NCI-H2081 treated with DMSO at 0.1 percent for 48 hours (cell line): ENCODE measurements at regions not wholly inside any gene's neighbourhood (a gene's known extent, or its start where the extent isn't known, plus 50 kb on each side); places are given as distances from the start of the nearest gene placed in this dataset.

Source experiments
- DNase-seq: peaks from one replicate; lab custom pipeline; 2025; lab: John Stamatoyannopoulos, UW

- no peak for DNase-seq
These were observed 1129.9 kb downstream of the BRD1 start for GRCh38 chr22:48697694-48698276.

- DNase-seq: no peak
These were observed 1130.5 kb downstream of the BRD1 start for GRCh38 chr22:48697223-48697622.

- no peak for DNase-seq
These were observed 1131.3 kb downstream of the BRD1 start for GRCh38 chr22:48696371-48696770.

GRCh38 chr22:48695731-48696305 lies 1131.9 kb downstream of the BRD1 start:
- DNase-seq: no peak

GRCh38 chr22:48695251-48695650 lies 1132.4 kb downstream of the BRD1 start:
- no peak for DNase-seq

- no peak for DNase-seq
These were observed 1133.3 kb downstream of the BRD1 start for GRCh38 chr22:48694296-48694883.

- no peak for DNase-seq
These were observed 1134.1 kb downstream of the BRD1 start for GRCh38 chr22:48693377-48694135.

GRCh38 chr22:48692734-48693376 lies 1134.8 kb downstream of the BRD1 start:
- no peak for DNase-seq

GRCh38 chr22:48691431-48691851 lies 1136.2 kb downstream of the BRD1 start:
- no peak for DNase-seq

- no peak for DNase-seq
These were observed 1136.9 kb downstream of the BRD1 start for GRCh38 chr22:48690583-48691317.

GRCh38 chr22:48689206-48689605 lies 1138.5 kb downstream of the BRD1 start:
- no peak for DNase-seq

- no peak for DNase-seq
These were observed 1139.3 kb downstream of the BRD1 start for GRCh38 chr22:48688366-48688765.

- no peak for DNase-seq
These were observed 1140.1 kb downstream of the BRD1 start for GRCh38 chr22:48687606-48688005.

GRCh38 chr22:48686694-48687302 lies 1140.9 kb downstream of the BRD1 start:
- DNase-seq: no peak

GRCh38 chr22:48685767-48686166 lies 1141.9 kb downstream of the BRD1 start:
- DNase-seq: no peak

GRCh38 chr22:48683640-48684039 lies 1144.0 kb downstream of the BRD1 start:
- DNase-seq: no peak

GRCh38 chr22:48682504-48682903 lies 1145.2 kb downstream of the BRD1 start:
- no peak for DNase-seq

GRCh38 chr22:48680601-48681000 lies 1147.1 kb downstream of the BRD1 start:
- DNase-seq: no peak

GRCh38 chr22:48679656-48680555 lies 1147.8 kb downstream of the BRD1 start:
- DNase-seq: no peak
